Activated B cell treated with CpG ODN at 0.5 μM for 24 hours (primary cell): ENCODE measurements at regions not wholly inside any gene's neighbourhood (a gene's known extent, or its start where the extent isn't known, plus 50 kb on each side); places are given as distances from the start of the nearest gene placed in this dataset.
"Not testable (repeated sequence)": the region's sequence is repeated elsewhere in the genome, so short reads cannot be mapped to it uniquely, and the experiment has no call there.

Experiments used
- ATAC-seq: fragments of 200-7000 bp; cut with Tn5 transposase; one replicate; pipeline ENCODE4 v1.10.0; 2021; ENCODE audit warnings: low read depth, mild to moderate bottlenecking, moderate library complexity
- CTCF ChIA-PET: fragments of 350-600 bp; sonication (Branson Sonifier 250); formaldehyde crosslinking; loops from one replicate; lab custom pipeline; 2021; ENCODE audit warnings: antibody characterized with exemption; lab: Charles Lee
- POLR2A ChIA-PET: fragments of 350-600 bp; sonication (Branson Sonifier 250); formaldehyde crosslinking; loops from one replicate; lab custom pipeline; 2021; ENCODE audit warnings: antibody characterized with exemption; lab: Charles Lee
- DNase-seq: peaks from one replicate; pipeline ENCODE4 v3.0.0; 2022
- H3K27ac Mint-ChIP-seq: one replicate; pipeline ENCODE4 v1.8.0; 2020; ENCODE audit warnings: mixed read lengths
- H3K27me3 Mint-ChIP-seq: one replicate; pipeline ENCODE4 v1.8.0; 2021; ENCODE audit warnings: mixed read lengths
- H3K36me3 Mint-ChIP-seq: one replicate; pipeline ENCODE4 v1.8.0; 2021; ENCODE audit warnings: low read depth, mixed read lengths
- H3K4me1 Mint-ChIP-seq: one replicate; pipeline ENCODE4 v1.8.0; 2021; ENCODE audit warnings: mixed read lengths
- H3K4me3 Mint-ChIP-seq: one replicate; pipeline ENCODE4 v1.8.0; 2020; ENCODE audit warnings: mild to moderate bottlenecking, mixed read lengths
- H3K9me3 Mint-ChIP-seq: one replicate; pipeline ENCODE4 v1.8.0; 2020; ENCODE audit warnings: mixed read lengths
- intact Hi-C: fragments of 100-400 bp; cut with micrococcal nuclease; formaldehyde crosslinking; loops from one replicate; pipeline ENCODE4 v1.15.1; 2024
- TF ChIP-seq, protein P1 (sequence below): fragments of 200-600 bp; IDR thresholded peaks from one replicate; pipeline ENCODE4 v1.8.0; 2022; ENCODE audit warnings: antibody characterized with exemption, mild to moderate bottlenecking

DNA sequence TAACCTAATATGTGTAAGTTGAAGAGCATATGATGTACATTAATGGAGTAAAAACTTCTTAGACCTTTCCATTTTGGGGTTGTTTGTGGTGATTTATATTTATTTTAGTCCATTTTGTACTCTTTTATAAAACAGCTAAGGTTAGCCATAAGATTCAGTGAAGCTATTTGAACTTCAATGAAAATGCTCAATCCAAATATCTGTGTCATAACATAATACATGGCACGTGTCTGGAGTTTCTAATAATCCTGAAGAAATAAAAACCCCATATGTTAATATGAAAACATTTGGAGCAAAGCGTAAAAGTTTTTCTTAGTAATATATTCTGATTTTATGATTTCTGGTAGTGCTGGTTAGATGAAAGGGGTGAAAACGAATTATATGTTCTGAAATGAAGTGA lies 1729.7 kb downstream of the PCDH9 start:
- Mint-ChIP-seq H3K27ac (no peak overlapping the region), H3K27me3 (no peaks in the 10 kb centered on the region), H3K4me1 (no peaks in the 10 kb centered on the region), H3K36me3 (no peaks in the 10 kb centered on the region), H3K9me3 (peaks cover 9% of the 10 kb centered on the region), H3K4me3 (no peak overlapping the region)
- ChIA-PET CTCF (no interaction called here), POLR2A (no interaction called here)
- intact Hi-C loops: no loop called here
- TF ChIP-seq, protein P1, sequence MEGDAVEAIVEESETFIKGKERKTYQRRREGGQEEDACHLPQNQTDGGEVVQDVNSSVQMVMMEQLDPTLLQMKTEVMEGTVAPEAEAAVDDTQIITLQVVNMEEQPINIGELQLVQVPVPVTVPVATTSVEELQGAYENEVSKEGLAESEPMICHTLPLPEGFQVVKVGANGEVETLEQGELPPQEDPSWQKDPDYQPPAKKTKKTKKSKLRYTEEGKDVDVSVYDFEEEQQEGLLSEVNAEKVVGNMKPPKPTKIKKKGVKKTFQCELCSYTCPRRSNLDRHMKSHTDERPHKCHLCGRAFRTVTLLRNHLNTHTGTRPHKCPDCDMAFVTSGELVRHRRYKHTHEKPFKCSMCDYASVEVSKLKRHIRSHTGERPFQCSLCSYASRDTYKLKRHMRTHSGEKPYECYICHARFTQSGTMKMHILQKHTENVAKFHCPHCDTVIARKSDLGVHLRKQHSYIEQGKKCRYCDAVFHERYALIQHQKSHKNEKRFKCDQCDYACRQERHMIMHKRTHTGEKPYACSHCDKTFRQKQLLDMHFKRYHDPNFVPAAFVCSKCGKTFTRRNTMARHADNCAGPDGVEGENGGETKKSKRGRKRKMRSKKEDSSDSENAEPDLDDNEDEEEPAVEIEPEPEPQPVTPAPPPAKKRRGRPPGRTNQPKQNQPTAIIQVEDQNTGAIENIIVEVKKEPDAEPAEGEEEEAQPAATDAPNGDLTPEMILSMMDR: no peak
- ATAC-seq (no peak), DNase-seq (no peak)

DNA sequence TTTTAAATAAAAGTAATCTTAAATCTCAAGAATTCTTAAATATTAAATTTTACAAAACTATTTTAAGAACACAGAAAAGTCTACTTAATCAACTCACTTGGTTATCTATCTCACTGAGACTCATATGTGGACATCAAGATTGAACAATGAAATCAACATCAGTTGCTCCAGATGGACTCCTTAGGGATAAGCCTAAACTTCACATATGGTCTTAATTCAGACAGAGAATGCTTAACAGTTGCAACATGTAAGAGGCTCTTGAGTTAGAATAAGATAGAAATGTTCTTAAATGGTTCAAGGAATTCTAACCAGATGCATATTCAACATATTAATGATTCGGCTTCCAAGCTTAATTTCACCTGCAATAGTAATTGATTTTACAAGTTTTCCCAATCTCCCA lies 1730.9 kb downstream of the PCDH9 start:
- TF ChIP-seq, protein P1: no peak
- ChIA-PET CTCF (no interaction called here), POLR2A (no interaction called here)
- H3K9me3 Mint-ChIP-seq: peaks cover 6% of the 10 kb centered on the region
- H3K4me1 Mint-ChIP-seq: no peaks in the 10 kb centered on the region
- ATAC-seq (no peak), DNase-seq (no peak)
- intact Hi-C loops: no loop called here
- H3K4me3 Mint-ChIP-seq: no peak overlapping the region
- H3K36me3 Mint-ChIP-seq: no peaks in the 10 kb centered on the region
- H3K27me3 Mint-ChIP-seq: no peaks in the 10 kb centered on the region
- no peak overlapping the region for H3K27ac Mint-ChIP-seq

DNA sequence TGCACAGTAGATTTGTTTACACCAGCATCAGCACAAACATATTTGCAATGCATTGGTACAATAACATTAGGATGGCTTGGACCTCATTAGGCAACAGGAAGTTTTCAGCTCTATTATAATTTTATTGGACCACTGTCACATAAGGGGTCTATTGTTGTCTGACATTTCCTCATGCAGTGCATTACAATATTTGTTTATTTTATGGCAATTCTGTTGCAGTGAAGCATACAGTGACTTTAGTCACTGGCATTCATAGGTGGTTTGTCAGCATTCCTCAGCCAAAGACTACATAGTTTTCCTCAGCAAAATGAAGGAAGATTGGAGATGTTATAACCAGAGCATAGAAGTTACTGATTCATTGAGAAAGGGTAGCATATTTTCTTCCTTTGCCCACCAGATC lies 1732.9 kb downstream of the PCDH9 start:
- Mint-ChIP-seq H3K36me3 (no peaks in the 10 kb centered on the region), H3K9me3 (no peaks in the 10 kb centered on the region), H3K27ac (no peak overlapping the region), H3K4me1 (no peaks in the 10 kb centered on the region), H3K4me3 (no peak overlapping the region), H3K27me3 (no peaks in the 10 kb centered on the region)
- TF ChIP-seq, protein P1: no peak
- DNase-seq (no peak), ATAC-seq (no peak)
- POLR2A ChIA-PET: no interaction called here
- intact Hi-C loops: no loop called here
- CTCF ChIA-PET: no interaction called here

DNA sequence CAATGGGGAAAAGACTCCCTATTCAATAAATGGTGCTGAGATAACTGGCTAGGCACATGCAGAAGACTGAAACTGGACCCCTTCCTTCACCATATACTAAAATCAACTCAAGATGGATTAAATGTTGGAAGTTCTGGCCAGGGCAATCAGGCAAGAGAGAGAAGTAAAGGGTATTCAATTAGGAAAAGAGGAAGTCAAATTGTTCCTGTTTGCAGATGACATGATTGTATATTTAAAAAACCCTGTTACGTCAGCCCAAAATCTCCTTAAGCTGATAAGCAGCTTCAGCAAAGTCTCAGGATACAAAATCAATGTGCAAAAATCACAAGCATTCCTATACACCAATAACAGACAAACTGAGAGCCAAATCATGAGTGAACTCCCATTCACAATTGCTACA lies 1739.4 kb downstream of the PCDH9 start:
- H3K27ac Mint-ChIP-seq, DNase-seq, H3K4me1 Mint-ChIP-seq, POLR2A ChIA-PET, H3K4me3 Mint-ChIP-seq, CTCF ChIA-PET, intact Hi-C loops, ATAC-seq, H3K36me3 Mint-ChIP-seq, H3K27me3 Mint-ChIP-seq: not testable (repeated sequence)
- peaks cover 13% of the 10 kb centered on the region for H3K9me3 Mint-ChIP-seq

DNA sequence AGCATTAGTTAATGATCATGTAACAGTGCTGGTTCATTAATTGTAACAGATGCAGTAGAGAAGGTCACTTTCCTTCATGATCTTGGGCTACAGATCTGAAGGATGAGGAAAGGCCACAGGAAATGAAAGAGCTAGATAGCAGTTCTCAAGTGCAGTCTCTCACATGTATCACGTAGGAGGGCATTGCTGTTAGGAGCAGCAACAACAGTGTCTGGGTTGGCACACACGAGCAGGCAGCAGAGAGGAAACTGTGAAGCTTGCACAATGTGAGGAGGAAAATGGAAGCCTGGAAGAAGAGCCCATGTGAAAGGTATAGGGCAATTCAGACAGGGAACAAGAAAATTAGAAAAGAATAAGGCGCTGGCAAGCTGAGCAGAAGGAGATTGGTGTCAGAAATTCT lies 1741.5 kb downstream of the PCDH9 start:
- Mint-ChIP-seq H3K36me3 (no peaks in the 10 kb centered on the region), H3K4me1 (no peaks in the 10 kb centered on the region), H3K27me3 (no peaks in the 10 kb centered on the region), H3K9me3 (peaks cover 13% of the 10 kb centered on the region), H3K27ac (no peak overlapping the region), H3K4me3 (no peak overlapping the region)
- TF ChIP-seq, protein P1: no peak
- ATAC-seq (no peak), DNase-seq (no peak)
- intact Hi-C loops: no loop called here
- CTCF ChIA-PET: no interaction called here
- POLR2A ChIA-PET: no interaction called here

DNA sequence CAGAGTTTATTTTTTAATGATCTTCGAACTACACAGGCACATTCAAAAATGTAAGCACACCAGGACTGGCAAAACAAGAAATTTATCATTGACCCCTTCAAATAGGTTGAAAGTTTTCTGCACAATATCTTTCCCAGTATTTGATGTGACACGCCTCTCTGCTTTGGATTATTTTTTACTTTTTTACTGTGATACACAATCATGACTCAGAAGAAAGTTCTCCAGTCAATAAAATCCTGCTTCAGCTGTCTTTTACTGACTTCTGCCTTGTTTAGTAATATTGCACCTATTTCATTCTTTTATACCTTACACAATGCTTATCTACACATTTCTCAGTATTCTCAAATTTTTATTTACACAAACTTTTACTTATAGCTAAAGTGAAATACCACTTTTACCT lies 1750.4 kb downstream of the PCDH9 start:
- DNase-seq (no peak), ATAC-seq (no peak)
- no peaks in the 10 kb centered on the region for H3K36me3 Mint-ChIP-seq
- no peaks in the 10 kb centered on the region for H3K9me3 Mint-ChIP-seq
- H3K4me3 Mint-ChIP-seq: no peak overlapping the region
- ChIA-PET CTCF (no interaction called here), POLR2A (no interaction called here)
- TF ChIP-seq, protein P1: no peak
- no peak overlapping the region for H3K27ac Mint-ChIP-seq
- H3K27me3 Mint-ChIP-seq: no peaks in the 10 kb centered on the region
- no peaks in the 10 kb centered on the region for H3K4me1 Mint-ChIP-seq
- intact Hi-C loops: no loop called here
